Ascending aorta (tissue), 2 donors: ENCODE measurements at regions not wholly inside any gene's neighbourhood (a gene's known extent, or its start where the extent isn't known, plus 50 kb on each side); places are given as distances from the start of the nearest gene placed in this dataset.

Experiments
- DNase-seq, 2 donors: peaks; one replicate each; pipeline ENCODE4 v3.0.0-alpha.2; 2019; ENCODE audit warnings: low spot score in 2 of 2
- H3K27ac ChIP-seq, 2 donors: fragments of 200-600 bp; sonication (generic); one replicate each; pipeline ENCODE4 v1.5.1; 2016 to 2017; ENCODE audit warnings: mild to moderate bottlenecking in 1 of 2
- H3K27me3 ChIP-seq: fragments of 200-600 bp; sonication (generic); one replicate; pipeline ENCODE4 v1.5.1; 2017
- H3K36me3 ChIP-seq, 2 donors: fragments of 200-600 bp; sonication (generic); one replicate each; pipeline ENCODE4 v1.5.1; 2016
- H3K4me1 ChIP-seq, 2 donors: fragments of 200-600 bp; sonication (generic); one replicate each; pipeline ENCODE4 v1.5.1; 2016 to 2017; ENCODE audit warnings: mild to moderate bottlenecking in 1 of 2
- H3K4me3 ChIP-seq, 2 donors: fragments of 200-600 bp; sonication (generic); one replicate each; pipeline ENCODE4 v1.5.1; 2016 to 2017; ENCODE audit warnings: mild to moderate bottlenecking in 1 of 2
- H3K9me3 ChIP-seq, 2 donors: fragments of 200-600 bp; sonication (generic); one replicate each; pipeline ENCODE4 v1.5.1; 2016
- CTCF ChIP-seq, 3 experiments: fragments of 200-600 bp in 2 of 3; fragments of 450-650 bp in 1 of 3; sonication (generic) in 2 of 3; IDR thresholded peaks; one replicate each; pipeline ENCODE4 v1.5.1; 2016 to 2019; ENCODE audit warnings: antibody characterized with exemption in 3 of 3, mild to moderate bottlenecking in 1 of 3, moderate library complexity in 1 of 3
- intact Hi-C: fragments of 100-400 bp; cut with DNase I; formaldehyde crosslinking; loops from one replicate; pipeline ENCODE4 v1.15.1; 2023

DNA sequence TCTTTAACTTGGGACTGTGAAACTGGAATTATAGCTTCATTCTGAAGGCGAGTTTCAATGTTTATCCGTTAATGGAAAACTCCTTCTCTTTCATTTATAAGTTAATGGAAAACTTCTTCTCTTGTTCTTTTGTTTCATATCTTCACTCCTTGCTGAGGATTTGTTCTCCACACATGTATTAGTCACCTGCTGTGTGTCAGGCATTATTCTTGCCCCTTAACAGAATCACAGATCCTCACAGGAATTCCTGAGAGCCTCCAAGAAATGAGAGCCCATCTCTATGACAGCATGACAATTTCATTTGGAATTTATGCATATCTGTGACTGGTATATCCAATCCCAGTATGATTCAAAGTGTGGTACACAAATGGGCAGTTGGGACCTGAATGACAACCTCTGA is 545.8 kb downstream of the BCL11A start:
- H3K4me3 ChIP-seq, result no peak overlapping the region
- no peaks in the 10 kb centered on the region for H3K27me3 ChIP-seq
- TF ChIP-seq CTCF (IDR thresholded peaks at IDR 0.05), result no peak
- DNase-seq, result no peak
- H3K4me1 ChIP-seq, result no peaks in the 10 kb centered on the region
- no peak overlapping the region for H3K27ac ChIP-seq
- intact Hi-C loops, result no loop called here
- H3K36me3 ChIP-seq, result no peaks in the 10 kb centered on the region
- no peaks in the 10 kb centered on the region for H3K9me3 ChIP-seq

GRCh38 chr2:60003076-60003475 is 550.4 kb downstream of the BCL11A start:
- intact Hi-C loops, result no loop called here
- no peak for DNase-seq
- H3K4me3 ChIP-seq, result no peak overlapping the region
- no peak overlapping the region for H3K27ac ChIP-seq
- no peaks in the 10 kb centered on the region for H3K4me1 ChIP-seq
- H3K9me3 ChIP-seq, result no peaks in the 10 kb centered on the region
- no peak for TF ChIP-seq CTCF (IDR thresholded peaks at IDR 0.05)
- no peaks in the 10 kb centered on the region for H3K36me3 ChIP-seq
- H3K27me3 ChIP-seq, result no peaks in the 10 kb centered on the region

DNA sequence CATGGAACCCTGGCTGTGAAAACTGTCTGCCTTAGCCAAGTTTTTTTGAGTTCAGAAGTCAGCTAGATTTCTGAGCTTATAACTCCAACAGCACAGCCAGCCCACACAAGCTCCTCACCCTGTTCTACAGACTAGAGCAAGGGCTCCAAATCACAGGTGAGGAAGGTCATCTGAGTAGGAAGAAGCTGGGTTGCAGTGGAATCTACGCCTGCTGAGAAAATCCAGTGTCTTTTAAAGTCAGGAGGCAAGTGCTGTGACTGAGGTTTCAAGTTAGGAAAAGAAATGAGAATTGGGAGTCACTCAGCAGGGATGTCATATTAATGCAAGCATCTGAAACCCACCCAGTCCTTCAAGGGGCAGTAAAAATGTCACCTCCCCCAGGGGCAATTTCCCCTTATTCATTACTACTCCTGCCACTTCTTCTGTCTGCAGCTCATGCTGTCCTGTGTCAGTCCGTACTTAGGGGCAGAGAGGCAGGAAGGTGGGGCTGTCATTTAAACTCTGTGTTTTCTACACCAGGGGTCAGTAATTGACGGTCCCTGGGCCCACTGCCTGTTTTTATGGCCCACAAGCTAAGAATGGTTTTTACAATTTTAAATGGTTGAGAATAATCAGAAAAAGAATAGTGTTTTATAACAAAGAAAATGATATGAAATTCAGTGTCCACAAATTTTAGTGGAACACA is 551.1 kb downstream of the BCL11A start:
- no peak for DNase-seq
- TF ChIP-seq CTCF (IDR thresholded peaks at IDR 0.05), result no peak
- Histone ChIP-seq H3K4me1 (no peaks in the 10 kb centered on the region), H3K9me3 (no peaks in the 10 kb centered on the region), H3K36me3 (no peaks in the 10 kb centered on the region), H3K4me3 (no peak overlapping the region), H3K27me3 (no peaks in the 10 kb centered on the region), H3K27ac (no peak overlapping the region)
- intact Hi-C loops, result no loop called here

DNA sequence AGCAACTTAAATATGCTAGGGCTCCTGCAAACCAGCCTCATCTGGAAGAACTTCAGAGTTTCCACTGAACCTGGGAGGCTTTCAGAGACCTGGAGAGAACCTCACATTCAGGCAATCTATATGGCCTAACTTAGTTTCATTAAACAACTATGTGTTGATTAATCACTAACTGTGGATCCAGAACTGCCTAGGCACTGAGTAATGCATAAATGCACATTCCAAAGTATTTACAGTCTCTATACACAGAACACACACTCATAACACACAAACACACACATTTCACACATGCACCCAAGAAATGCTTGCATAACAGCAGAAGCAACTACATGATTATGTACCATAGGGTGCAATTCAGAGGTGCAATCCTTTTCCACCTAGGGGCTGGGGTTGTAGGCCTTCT is 552.8 kb downstream of the BCL11A start:
- H3K4me1 ChIP-seq, result no peaks in the 10 kb centered on the region
- DNase-seq, result no peak
- intact Hi-C loops, result no loop called here
- H3K36me3 ChIP-seq, result no peaks in the 10 kb centered on the region
- H3K9me3 ChIP-seq, result no peaks in the 10 kb centered on the region
- no peaks in the 10 kb centered on the region for H3K27me3 ChIP-seq
- TF ChIP-seq CTCF (IDR thresholded peaks at IDR 0.05), result no peak
- H3K27ac ChIP-seq, result no peak overlapping the region
- no peak overlapping the region for H3K4me3 ChIP-seq

- H3K4me1 ChIP-seq, result no peaks in the 10 kb centered on the region
- no peaks in the 10 kb centered on the region for H3K27me3 ChIP-seq
- no peak for DNase-seq
- no peak for TF ChIP-seq CTCF (IDR thresholded peaks at IDR 0.05)
- no peaks in the 10 kb centered on the region for H3K36me3 ChIP-seq
- no peak overlapping the region for H3K27ac ChIP-seq
- intact Hi-C loops, result no loop called here
- H3K9me3 ChIP-seq, result no peaks in the 10 kb centered on the region
- no peak overlapping the region for H3K4me3 ChIP-seq
These were observed 555.1 kb downstream of the BCL11A start for GRCh38 chr2:59998324-59998723.

GRCh38 chr2:59997371-59997770 is 556.1 kb downstream of the BCL11A start:
- Histone ChIP-seq H3K4me1 (no peaks in the 10 kb centered on the region), H3K9me3 (no peaks in the 10 kb centered on the region), H3K27me3 (no peaks in the 10 kb centered on the region), H3K27ac (no peak overlapping the region), H3K36me3 (no peaks in the 10 kb centered on the region), H3K4me3 (no peak overlapping the region)
- intact Hi-C loops, result no loop called here
- TF ChIP-seq CTCF (IDR thresholded peaks at IDR 0.05), result no peak
- DNase-seq, result no peak
